Iris pigment epithelial cell (primary cell): ENCODE measurements at regions not wholly inside any gene's neighbourhood (a gene's known extent, or its start where the extent isn't known, plus 50 kb on each side); places are given as distances from the start of the nearest gene placed in this dataset.

Experiments
- DNase-seq: peaks from one replicate; pipeline ENCODE4 v3.0.0-alpha.2; 2011; ENCODE audit warnings: low read depth

GRCh38 chr5:175285261-175285660, 158.7 kb downstream of the DRD1 start:
- no peak for DNase-seq

GRCh38 chr5:175284806-175285205, 159.2 kb downstream of the DRD1 start:
- no peak for DNase-seq

- no peak for DNase-seq
Observed at GRCh38 chr5:175282611-175283225, 161.3 kb downstream of the DRD1 start.

GRCh38 chr5:175281714-175282113, 162.3 kb downstream of the DRD1 start:
- DNase-seq: no peak

- DNase-seq: no peak
Observed at GRCh38 chr5:175281257-175281656, 162.7 kb downstream of the DRD1 start.

- DNase-seq: no peak
Observed at GRCh38 chr5:175279506-175279905, 164.5 kb downstream of the DRD1 start.

- no peak for DNase-seq
Observed at GRCh38 chr5:175275748-175276147, 168.2 kb downstream of the DRD1 start.

GRCh38 chr5:175275097-175275496, 168.9 kb downstream of the DRD1 start:
- no peak for DNase-seq

GRCh38 chr5:175274171-175274570, 169.8 kb downstream of the DRD1 start:
- DNase-seq: no peak

GRCh38 chr5:175264406-175264805, 179.6 kb downstream of the DRD1 start:
- DNase-seq: no peak

GRCh38 chr5:175263776-175264175, 180.2 kb downstream of the DRD1 start:
- no peak for DNase-seq

GRCh38 chr5:175261526-175261925, 182.5 kb downstream of the DRD1 start:
- no peak for DNase-seq

- no peak for DNase-seq
Observed at GRCh38 chr5:175261037-175261436, 182.9 kb downstream of the DRD1 start.

GRCh38 chr5:175257847-175258194, 186.2 kb downstream of the DRD1 start:
- no peak for DNase-seq

GRCh38 chr5:175257128-175257846, 186.7 kb downstream of the DRD1 start:
- no peak for DNase-seq

GRCh38 chr5:175254155-175254554, 189.8 kb downstream of the DRD1 start:
- DNase-seq: no peak

- no peak for DNase-seq
Observed at GRCh38 chr5:175253597-175253996, 190.4 kb downstream of the DRD1 start.

GRCh38 chr5:175252234-175252805, 191.7 kb downstream of the DRD1 start:
- peak; percentile 2 for DNase-seq

- DNase-seq: no peak
Observed at GRCh38 chr5:175250426-175250825, 193.6 kb downstream of the DRD1 start.

GRCh38 chr5:175248416-175248905, 195.5 kb downstream of the DRD1 start:
- DNase-seq: no peak

- DNase-seq: no peak
Observed at GRCh38 chr5:175246889-175247520, 197.0 kb downstream of the DRD1 start.

GRCh38 chr5:175246242-175246888, 197.6 kb downstream of the DRD1 start:
- peak; percentile 72 for DNase-seq
